IPS DF 19.7 (cell line): ENCODE measurements at regions not wholly inside any gene's neighbourhood (a gene's known extent, or its start where the extent isn't known, plus 50 kb on each side); places are given as distances from the start of the nearest gene placed in this dataset.

Experiments used
- DNase-seq: peaks from one replicate; pipeline ENCODE4 v3.0.0-alpha.2; 2013; ENCODE audit warnings: low read depth, low spot score

DNA sequence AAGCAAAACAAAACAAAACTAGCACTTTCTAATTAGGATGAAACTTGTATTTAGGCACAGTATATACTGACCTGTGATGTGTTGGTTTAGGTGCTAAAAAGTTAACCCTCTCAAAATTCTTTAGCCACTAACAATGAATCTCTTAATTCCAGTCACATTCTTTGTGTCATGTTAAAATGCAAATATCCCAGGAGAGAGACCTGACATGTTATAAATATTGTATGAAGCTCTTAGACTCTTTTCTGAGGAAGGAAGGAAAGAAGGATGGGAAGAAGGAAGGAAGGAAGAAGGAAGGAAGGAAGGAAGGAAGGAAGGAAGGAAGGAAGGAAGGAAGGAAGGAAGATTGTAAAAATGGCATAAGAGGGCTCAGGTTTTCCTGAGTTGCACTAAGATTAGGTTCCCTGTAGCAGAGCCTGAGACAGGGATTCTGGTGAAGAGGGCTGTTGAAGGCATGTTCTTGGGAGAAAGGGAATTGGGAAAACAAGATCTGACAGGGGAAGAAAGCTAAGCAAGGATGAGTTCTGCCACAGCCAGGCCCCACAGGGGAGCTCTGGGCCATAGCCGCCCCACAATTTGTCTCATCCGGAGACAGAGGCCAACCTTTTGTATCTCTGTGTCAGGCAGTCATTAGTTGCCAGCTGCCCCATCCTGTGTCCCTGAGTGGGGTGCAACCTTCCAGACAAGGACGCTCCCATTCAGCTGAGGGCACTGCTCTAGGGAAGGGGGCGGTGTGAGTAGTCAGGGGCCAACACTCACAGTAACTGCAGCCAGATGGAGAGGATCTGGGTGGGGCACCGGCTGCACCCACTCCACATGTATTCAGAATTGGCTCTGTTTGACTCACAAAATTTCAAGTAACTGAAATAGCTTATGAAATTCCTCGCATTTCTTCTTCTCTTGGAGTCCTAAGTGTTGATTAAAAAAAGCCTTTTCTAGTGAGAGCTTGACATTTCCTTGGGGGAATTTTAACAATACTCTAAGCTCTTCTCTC is 189.3 kb upstream of the ARG1 start:
- no peak for DNase-seq

DNA sequence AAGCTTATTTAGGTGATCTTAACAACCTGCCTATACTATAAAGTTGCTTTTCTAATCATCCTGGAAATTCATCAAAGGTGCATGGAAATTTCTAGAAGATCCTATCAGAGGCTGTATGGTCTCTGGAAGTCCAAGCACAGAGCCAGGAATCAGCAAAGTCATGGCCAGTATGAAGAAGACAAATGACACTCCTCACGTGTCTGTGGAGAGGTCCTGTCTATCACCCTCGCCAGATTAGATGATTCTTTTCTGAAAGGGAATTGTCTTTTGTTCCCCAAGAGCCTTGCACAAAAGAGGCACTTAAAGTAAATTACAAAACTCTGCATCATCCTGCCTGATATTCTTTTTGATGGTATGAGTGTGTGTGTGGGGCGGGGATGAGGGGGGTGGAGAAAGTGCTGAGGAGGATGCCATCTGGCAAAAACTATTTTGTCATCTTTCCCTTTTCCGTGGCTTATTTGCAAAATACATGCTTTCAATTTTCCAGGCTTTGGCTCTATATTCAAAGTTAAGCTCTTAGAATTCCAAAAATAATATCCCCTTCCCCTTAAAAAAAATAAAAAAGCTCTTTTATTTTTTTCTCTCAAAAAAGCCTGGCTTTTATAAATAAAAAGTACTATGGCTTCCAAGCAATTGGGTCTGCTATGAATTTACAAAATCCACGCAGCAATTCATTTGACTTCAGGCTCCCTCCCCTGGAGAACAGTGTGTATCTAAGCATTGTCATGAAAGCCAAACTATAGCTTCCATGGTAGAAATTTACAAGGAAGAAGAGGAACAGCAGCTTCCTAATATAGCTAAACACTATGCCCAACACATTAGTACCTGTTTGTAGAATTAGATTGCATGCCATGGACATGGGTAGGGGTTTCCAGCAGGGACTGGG is 185.2 kb upstream of the ARG1 start:
- no peak for DNase-seq

DNA sequence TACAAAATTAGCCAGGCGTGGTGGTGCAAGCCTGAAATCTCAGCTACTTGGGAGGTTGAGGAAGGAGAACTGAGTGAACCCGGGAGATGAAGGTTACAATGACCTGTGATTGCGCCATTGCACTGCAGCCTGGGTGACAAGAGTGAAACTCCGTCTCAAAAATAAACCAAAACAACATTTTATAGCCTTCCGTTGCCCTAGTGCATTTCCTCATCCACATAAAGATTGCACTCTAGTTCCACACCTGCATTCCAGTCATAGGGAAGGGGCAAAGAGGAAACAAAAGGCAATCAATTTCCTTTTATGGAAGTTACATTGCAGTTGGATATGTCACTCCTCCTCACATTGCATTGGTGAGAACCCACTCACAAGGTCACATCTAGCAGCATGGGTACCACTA is 182.7 kb upstream of the ARG1 start:
- no peak for DNase-seq

DNA sequence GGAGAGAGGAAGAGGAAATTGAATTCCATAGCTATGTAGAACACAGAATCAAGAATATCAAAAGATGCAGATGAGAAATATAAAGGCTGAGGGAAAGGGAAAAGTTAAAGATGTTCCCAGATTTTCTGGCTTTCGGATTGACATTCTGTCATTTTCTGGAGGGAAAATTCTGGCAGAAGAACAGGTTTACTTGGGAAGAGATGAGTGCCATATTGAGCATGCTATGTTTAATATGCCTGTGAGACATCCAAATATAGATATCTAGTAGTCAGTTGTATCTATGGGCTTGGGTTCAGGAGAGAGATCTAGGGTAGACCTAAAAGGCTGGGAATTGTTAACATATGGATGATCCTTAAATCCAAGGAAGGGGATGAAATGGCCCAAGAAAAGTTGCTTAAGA is 181.9 kb upstream of the ARG1 start:
- DNase-seq, result no peak

DNA sequence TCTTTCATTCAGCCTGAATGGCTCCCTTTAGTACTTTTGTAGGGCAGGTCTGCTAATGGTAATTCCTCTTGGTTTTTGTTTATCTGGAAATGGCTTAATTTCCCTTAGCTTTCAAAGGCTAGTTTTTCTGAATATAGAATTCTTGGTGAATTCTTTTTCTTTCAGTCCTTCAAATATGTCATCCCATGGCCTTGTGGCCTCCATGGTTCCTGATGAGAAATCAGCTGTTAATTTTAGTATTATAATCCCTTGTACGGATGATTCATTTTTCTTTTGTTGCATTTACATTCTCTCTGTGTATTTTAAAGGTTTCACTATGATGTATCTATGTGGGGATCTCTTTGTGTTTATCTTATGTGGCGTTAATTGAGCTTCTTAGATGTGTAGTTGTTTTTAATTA is 179.6 kb upstream of the ARG1 start:
- no peak for DNase-seq

DNA sequence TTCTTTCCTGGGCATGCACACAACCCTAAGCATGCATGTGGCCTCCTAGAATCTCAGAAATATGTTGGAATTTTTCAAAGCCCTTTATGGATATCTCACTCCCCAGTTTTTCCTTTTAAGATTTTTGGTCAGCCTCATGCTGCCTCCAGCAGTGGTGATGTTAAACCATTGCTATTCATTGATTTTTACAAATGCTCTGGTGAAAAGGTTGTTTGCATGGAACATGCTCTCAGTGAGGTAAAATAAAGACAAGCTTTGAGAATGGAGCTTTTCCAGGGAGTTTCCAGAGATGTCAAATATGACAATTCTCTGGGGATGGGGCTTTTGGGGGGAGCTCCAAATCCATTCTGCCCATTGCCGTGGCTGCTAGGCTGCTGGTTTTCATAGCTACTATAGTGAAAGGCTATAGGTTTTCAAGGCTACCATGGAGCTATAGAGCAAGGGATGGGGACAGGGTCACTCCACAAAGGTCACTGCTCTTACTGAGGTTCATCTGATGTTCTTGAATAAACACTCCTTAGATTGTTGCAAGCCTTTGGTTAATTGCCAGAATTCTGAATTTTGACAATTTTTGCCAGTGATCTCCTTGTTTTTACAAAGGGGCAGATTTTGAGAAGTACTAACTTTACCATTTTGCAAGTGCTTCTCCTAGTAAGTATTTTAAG is 178.1 kb upstream of the ARG1 start:
- no peak for DNase-seq

DNA sequence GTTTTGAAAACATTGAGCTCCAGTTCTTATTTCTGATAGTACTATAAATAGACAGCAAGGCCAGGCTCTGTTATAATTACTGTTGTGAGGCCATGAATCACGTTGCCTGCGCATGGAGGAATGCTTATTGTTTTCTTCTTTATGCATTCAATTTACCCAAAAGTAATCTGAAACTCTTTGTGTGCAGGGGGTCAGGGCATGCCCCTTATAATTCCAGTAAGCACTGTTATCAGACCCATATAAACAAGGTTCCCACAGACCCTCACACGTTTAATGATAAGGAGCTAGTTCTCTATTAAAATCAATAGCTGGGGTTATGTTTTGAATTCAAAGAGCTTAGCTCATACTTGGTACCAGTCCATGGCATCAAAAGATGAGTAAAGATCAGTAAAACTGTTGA is 174.8 kb upstream of the ARG1 start:
- DNase-seq, result no peak

DNA sequence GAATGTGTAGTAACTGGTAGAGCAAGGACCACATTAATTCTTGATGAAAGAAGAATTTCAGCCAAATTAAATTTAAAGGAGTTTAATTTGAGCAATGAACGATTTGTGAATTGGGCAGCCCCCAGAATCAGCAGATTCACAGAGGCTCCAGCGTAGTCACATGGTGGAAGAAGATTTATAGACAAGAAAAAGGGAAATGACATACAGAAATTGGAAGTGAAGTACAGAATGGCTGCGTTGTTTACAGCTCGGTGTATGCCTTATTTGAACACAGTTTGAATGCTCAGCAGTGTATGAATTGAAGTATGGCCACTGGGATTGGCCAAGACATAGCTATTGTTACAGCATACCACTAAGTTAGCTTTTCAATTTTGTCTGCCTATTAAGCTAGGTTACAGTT is 173.6 kb upstream of the ARG1 start:
- DNase-seq, result no peak

DNA sequence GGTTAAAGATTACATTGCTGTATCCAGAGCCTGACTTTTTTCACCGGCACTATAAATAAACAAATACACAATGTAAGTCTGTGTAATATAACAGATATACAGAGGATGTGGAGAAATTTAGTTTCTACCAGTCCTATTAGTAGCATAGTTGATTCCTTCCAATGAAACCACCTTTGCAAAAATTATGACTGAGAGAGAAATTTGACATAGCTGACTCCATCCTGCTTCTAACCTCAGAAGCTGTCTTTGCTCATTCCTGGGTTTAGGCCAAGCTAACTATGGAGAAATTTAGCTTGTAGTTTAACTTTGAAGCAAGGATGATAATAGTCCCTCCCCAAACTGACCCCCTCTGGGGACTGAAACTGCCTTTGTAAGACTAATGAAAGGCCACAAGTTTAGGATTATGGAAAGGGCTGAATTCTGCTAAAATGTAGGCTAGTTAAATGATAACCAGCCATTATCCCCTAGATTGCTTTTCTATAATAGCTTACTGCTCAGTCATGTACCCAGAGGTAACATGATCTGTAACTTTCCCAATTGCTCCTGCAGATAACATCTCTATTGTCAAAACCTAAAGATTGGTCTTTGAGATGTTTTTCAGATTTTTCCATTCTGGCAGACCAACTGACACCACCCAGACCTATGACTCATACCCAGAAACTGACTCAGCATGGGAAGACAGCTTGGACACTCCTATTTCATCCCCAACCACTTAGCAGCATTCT is 172.8 kb upstream of the ARG1 start:
- no peak for DNase-seq

DNA sequence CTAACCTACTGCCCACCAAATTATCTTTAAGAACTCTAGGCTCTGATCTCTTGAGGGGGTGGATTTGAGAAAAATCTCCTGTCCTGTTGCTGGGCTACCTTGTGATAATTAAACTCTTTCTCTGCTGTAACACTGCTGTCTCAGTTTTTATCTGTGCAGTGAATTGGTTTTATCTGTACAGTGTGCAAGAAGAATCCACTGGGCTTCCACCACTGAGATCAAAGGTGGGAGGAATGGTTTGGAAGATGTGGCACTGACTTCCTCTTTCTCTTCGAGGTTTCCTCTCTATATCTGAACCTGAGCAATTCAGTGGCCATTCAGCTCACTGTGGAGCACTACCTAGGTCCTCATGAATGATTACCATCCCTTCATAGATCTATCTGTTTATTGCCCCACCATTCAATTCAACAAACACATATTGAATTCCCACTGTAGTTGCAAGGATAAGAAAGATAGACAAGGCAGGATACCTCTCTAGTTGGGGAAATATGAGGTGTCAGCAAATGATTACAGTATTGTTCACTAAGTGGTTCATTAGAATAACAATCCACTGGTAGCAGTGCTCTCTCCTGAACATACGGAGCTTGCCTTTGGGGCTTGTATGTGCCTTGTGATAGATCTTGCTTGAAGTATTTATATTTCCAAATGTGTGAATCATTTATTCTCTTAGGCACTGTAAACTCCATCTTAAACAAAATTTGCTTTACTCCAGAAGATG is 172.1 kb upstream of the ARG1 start:
- DNase-seq, result no peak

DNA sequence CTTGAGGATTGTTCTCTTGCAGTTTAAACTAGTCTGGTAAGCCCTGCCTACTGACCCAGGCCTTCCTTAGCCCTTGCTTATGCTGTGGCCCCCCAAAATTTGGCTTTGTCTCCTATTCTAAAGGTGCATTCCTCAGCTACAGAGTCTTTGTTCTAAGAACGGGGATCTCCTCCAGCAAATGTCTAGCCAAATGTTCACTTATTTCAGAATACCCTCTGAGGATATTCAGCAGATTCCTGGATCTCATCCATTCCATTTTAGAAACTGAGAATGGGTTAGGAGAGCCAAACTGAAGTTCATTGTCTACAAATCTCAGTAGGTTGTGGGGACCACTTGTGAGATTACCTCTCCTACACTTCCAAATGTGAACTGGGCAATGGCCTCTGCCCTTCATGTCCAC is 164.2 kb upstream of the ARG1 start:
- no peak for DNase-seq

DNA sequence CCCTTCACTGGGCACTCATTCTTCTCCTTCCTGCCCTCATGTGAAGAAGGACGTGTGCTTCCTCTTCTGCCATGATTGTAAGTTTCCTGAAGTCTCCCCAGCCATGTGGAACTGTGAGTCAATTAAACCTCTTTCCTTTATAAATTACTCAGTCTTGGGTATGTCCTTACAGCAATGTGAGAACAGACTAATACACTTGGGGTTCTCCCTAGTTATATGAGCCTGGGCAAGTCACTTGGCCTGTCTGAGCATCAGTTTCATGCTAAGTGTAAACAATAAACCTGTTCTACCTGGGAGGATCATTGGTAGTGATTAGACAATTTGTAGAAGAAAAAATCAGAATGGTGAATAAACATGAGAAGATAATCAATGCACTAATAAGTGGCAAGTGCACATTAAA is 162.2 kb upstream of the ARG1 start:
- no peak for DNase-seq

DNA sequence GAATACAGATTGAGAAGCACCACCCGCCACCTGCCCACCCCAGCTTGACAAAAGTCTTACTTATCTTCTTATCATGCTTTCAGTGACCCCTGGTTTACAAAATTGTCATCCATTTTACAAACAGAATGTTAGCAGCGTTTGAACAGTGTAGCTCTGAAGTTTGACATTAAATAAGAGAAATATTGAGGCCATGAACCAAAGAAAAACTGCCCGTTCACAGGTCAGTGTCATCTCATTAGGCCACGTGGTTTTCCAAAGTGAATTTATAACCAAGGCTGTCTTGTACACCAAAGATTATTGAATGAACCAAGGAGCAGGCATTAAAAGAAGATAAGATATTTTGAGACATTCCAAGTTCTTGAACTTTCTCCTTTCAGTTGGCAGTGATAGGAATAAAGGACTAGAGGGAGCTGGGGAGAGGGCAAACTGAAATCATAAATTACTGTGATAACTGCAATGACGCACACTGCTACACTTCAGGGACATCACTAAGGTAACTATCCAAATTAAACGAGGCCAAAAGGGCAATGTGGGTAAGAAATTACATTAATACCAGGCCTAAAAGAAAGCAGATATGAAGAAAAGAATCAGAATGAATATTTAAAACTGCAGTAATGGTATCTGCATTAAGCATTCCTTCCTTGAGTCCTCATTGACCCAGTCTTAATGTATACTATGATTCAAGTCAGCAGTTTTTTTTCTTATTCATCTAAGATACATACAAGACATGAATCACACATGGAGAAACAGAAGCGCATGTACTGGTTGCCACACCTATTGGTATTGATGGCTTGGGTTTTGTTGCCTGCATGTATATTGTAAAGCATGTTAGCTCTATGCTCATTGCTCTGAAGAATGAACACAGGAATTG is 159.8 kb upstream of the ARG1 start:
- no peak for DNase-seq

DNA sequence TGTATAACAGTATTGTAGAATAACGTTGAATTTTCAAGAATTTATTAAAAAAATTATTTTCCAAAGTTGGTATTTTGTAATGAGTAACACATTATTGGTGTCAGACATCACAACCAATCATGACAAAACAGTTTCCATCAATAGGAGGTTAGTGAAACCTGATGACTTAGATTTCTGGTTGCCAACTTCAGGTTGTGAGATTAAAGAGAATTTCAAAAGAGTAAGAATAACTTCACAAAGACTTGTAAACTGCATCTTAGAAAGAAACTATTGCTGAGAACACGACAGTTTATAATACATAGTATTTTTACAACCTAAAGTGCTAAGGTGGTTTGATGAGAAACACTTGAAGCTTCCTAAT is 159.2 kb upstream of the ARG1 start:
- no peak for DNase-seq

DNA sequence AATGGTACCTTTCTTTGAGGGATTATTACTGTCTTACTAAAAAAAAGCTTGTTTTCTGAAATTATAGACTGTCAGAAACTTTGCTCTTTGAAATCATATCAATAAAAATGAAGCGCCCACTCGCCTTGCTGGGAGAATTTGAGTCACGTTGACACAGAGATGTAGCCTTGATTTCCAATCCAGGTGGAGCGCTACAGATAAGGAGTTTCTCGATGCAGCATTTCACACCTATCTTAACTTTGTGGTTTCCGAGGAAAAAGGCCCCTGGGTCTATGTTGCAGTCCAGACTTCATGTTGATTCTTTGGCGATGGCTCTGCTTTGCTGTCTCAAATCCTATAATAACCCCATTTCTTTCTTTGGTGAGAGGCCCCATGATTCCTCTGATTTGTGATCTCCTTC is 158.1 kb upstream of the ARG1 start:
- DNase-seq, result no peak

DNA sequence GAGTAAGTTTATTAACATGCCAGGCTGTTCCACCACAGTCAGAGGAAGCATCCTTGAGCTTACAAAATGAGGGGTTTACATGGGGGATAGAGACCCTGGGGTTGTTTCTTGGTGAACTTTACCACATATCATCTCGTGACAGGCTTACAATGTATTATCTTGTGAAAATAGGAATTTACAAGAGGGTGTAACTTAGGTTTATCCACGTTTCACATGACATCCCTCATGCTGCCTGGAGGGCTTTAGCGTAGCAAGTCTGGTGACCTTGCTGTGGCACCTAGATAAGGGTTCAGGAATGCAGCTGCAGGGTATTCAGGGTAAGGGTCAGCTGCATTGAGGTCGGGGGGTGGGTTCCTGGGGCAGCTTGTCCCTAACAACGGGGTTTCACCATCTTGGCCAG is 154.6 kb upstream of the ARG1 start:
- no peak for DNase-seq

DNA sequence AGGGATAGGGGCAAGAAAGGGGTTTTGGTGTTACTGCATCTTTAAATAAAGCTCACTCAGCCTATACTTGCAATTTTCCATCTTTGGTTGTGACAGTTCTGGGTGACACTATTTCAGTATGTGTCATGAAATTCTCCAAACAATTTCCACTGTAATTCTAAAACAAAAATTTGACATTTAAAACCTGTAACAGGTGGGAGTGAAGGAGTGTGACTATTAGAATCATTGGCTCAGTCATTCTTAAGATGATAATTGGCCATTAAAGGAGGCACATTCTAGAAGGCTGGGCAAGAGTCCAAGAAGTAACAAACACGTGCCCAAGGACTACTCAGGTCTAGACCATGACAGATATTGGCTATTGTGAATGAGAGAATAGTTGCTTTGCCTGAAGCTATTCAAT is 153.3 kb upstream of the ARG1 start:
- no peak for DNase-seq

DNA sequence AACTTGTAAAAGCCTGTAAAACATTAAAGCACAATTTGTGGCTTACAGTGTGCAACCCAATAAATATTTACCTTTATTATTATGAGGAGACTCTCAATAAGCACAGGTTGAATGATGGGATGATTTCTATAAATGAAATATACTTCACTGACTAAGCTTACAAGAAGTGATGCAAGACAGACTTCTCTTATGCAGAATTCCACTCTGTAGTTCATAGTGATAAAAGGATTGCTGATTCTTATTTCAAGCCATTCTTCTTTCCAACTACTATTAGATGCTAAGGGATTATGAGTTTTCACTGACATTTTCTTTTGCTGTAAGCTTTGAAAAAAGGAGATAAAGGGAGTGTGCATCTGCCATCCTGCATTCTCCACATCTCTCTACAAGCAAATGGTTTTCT is 149.0 kb upstream of the ARG1 start:
- no peak for DNase-seq

DNA sequence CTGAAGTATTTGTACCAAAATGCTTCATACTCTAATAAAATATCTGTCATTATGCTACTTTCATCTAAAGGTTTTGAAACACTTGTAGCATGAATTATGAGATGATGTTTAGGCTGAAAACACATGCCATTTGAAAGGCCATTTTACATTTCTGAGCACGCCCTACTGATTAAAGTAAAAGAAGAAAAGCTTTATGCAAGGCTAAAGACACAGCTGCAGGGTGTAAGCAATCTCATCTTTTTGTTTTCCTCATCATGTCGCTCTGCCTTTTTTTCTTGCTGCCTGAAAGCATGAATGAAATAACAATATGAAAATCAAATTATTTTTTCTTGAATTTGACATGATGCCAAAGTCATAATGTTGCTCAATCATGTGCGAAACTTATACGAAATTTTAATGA is 148.6 kb upstream of the ARG1 start:
- DNase-seq, result no peak
